GM19463 (cell line): ENCODE measurements at regions not wholly inside any gene's neighbourhood (a gene's known extent, or its start where the extent isn't known, plus 50 kb on each side); places are given as distances from the start of the nearest gene placed in this dataset.
"Not testable (repeated sequence)": the region's sequence is repeated elsewhere in the genome, so short reads cannot be mapped to it uniquely, and the experiment has no call there.

Source experiments
- ATAC-seq: cut with Tn5 transposase; IDR thresholded peaks from one replicate; pipeline ENCODE4 v1.9.1; 2021; ENCODE audit warnings: mild to moderate bottlenecking, moderate library complexity; ENCODE audit not compliant: unreplicated experiment

DNA sequence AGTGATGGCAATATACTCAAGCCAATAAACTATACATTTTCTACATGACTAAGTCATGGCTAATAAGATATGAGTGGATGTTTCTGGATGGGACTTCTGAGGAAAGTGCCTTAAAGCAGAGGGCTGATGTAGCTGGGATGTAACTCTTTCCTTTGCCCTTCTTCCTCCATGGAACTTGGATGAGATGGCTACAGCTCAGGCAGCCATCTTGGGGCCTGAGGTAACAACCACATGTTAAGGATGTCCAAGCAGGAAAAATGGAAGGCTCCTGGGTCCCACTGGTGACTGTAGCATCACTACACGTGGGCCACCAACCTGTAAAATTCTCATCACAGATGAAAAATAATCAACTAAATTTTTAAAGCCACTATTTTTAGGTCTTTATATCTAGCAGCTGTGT lies 54.4 kb upstream of the GRIP1 start:
- no peak for ATAC-seq

- no peak for ATAC-seq
Measured at GRCh38 chr12:66733839-66734238, 55.0 kb upstream of the GRIP1 start.

- no peak for ATAC-seq
Measured at GRCh38 chr12:66735275-66735674, 56.4 kb upstream of the GRIP1 start.

- ATAC-seq: no peak
Measured at GRCh38 chr12:66736931-66737330, 58.1 kb upstream of the GRIP1 start.

DNA sequence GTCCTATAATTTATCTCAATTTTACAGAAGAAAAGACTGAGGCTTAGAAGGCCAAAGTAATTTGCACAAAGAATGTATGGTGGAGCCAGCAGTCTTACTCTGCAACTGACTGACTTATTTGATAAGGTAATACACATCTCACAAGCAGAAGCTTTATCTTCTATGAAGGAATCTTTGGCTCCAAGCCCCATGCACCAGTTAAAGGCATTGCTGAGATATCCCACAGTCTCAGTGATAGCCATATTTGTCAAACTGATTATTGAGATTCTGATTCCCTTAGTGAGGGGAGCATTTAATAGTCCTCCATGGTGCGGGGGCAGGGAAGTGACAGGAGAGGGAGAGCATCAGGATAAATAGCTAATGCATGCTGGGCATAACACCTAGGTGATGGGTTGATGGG lies 60.4 kb upstream of the GRIP1 start:
- ATAC-seq: no peak

DNA sequence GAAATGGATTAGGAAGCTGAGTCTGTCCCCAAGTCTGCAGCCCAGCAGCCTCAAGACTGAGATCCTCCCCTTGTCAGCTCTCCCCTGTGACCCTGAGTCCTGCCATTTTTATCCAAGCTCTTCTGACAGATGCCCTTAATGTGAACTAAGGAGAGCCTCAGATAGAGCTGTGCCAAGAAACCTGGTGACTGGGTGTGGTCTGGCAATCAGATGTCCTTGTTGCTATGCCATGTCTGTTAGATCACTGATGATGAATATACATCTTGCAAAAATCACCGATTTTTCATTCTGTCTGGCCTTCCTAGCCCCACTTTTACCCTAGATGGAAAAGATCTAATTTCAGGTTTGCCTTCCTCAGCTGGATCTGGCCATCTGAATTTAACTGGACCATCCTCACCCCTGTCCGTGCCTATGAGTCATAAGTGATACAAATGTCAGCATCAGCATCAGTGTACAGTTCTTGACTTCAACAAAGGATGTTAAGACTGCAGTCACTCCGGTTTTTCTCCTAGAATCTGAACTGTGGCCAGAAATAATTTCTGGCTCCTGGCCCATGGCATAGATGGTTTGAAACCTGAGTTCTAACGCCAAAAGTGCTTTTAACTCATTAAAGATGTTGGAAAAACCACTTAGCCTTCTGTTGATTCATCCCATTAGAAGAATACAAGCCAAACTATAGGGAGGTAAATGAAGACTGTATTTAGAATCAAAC lies 61.2 kb upstream of the GRIP1 start:
- no peak for ATAC-seq

DNA sequence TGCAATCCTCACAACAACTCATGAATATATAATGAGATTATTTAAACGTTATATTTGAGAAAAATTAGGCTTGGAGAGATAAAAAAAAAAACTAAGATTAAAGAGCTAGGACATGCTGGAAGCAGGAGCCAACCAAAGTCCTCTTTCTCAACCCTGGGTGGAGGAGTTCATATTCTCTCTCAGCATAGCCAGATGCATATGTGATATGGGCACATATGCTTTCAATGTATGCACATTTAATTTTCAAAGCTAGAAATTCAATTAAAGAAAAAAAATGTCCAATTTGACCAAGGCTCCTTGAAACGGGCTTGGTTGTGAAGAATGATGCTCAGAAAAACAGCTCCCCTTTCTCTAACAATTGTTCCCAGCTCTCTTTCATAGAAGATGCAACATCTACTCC lies 61.9 kb upstream of the GRIP1 start:
- ATAC-seq: no peak

DNA sequence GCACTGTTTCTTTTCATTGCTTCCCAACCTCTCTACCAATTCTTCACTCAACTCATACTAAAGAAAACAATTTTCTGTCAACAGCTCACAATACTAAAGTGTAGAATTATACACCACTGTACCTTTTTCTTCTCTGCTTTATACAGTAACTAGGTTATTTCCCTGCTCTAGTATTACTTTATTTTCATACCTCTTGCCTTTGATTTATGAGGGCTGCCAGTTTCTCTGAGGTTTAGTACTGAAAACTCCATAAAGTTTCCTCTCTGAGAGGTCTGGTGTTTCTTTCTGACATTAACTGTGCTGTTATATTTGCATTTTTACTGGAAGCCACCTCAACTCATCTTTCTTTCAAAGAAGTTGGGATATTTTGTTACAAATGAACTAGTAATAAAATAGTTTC lies 63.0 kb upstream of the GRIP1 start:
- no peak for ATAC-seq

DNA sequence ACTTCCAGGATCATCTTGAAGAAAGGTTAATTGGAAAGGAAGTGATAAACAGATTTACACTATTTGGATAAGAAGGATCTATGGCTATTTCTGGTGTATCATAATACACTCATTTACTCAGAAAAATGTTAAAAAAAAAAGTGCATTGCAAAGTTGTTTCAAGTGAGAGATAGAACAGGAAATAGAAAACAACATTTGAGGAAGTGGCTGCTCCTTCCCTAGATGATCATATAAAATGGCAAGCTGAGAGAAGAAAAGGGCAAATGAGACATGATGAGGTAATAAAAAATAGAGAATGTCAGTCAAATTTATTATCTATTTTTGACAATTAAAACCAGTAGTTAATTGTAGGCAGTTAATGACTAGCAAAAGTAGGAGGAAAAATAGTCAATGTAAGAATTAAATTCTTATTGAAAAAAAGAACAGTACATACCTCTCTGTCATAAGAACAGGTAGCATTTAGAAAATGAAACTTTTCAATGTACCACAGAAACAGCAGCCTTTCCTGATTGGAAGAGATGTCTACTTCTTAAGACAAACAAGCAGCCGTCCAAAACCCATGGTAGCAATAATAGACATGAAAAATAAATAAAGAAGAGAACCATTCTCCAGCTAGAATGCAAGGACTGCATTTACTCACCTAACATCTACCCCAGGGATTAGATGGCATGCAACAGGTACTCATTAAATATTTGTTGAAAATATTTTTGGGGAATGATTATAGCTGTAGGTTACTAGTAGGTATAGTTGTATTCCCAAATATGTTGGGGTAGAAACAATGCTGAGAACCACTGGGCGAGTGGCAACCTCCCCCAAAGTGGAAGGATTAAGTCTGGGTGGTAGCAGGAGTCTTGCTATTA lies 63.9 kb upstream of the GRIP1 start:
- ATAC-seq: no peak

DNA sequence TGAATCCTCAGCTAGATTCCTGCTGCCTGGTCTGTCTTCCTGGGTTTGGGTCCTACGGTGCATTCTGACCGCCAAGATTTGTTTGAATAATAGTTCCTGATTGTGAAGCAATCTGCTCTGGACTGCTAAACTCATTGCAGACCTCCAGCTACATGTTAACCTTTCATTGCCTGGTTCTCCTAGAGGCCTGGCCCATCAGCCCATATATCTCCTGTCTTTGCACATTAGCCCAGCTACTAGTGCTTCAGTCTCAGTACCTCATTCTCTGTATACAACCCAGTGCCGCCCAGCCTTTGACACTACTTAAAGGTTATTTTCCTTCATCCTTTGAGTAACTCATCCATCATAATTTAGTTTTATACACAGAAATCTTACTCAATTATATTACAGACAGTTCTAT lies 65.6 kb upstream of the GRIP1 start:
- no peak for ATAC-seq

GRCh38 chr12:66744956-66745383 lies 66.1 kb upstream of the GRIP1 start:
- no peak for ATAC-seq

DNA sequence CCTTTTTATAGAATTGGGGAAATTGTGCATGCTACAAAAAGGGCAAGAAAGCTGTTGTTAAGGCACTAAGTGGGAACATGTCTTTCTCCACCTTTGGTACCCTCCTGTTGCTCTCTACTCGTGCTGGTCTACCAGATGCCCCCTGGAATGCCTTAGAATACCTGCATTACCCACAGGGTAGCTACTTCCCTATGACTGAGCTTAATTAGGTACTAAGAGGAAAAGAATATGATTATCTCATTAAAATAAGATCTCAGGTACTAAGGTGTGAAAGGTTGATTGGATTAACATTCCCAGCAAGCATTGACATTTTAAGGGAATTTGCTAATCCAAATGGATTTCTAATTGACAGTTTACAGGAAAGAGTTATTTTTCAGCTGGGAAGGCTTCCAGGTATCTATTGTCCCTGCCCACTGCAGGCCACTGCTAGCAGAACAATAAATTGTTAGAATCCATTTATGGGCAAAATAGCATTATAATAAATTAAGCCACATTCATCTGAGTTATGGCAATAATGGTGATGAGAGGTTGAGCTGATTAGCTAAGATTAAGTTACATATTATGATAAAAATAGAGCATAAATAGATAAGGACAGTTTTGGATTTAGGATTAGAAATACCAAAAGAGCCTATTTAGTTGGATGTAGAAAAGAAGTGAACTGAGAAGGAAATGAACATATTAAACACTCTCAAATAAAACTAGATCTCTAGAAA lies 67.8 kb upstream of the GRIP1 start:
- ATAC-seq: no peak

DNA sequence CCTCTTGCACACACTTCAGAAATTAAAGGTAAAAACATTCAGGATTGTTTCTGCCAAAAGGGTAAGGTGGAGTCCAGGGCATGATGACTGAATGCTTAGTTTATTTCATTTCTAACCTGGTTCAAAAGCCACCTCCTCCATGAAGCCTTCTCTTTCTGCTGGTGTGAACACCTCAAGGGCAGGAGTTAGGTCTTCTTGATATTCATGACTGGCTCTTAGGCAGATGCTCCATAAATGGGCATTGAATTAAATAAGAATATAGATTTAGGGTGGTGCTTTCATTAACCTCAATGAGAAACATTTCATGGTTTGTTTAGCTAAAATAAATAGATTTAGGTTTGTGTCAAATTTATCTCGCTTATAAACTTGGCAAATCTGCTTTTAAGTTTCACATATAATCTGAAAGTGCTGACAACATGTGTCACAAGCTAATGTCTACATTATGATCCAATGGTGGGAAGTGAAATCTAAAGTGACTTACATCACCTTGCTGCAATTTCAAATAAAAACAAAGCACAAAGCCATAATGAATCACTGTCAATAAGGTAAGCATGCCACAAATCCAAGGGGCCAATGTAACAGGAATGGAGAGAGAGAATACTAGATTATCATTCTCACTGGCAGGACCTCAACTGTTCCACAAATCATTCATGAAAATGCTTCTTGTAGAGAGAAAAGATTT lies 72.7 kb upstream of the GRIP1 start:
- ATAC-seq: no peak

- no peak for ATAC-seq
Measured at GRCh38 chr12:66753810-66754209, 74.9 kb upstream of the GRIP1 start.

DNA sequence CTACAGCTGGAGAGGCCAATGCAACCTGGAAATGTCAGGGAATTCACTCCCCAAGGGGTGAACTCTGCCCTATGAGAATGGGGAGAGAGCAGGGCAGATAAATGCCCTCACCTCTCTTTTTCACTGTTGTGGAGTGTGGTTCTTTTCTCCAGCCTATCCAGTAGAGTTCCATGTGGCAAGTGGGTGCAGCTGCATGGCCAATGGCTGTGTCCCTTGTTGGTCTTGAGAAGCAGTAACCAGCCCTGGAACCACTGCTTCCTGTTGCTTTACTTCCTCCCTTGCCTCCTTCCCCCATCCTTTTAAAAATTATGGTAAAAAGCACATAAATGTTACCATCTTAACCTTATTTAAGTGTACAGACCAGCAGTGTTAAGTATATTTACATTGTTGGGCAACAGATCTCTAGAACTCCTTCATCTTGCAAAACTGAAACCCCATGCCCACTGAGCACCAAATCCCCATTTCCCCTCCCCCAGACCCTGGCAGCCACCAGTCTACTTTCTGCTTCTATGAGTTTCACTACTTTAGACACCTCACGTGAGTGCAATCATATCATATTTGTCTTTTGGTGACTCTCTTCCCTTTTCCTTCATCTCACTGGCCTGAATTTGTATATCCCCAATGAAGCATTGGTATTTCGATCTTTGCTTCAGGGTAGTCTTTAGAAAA lies 77.0 kb upstream of the GRIP1 start:
- ATAC-seq: no peak

- ATAC-seq: no peak
Measured at GRCh38 chr12:66756631-66757030, 77.8 kb upstream of the GRIP1 start.

GRCh38 chr12:66760122-66760521 lies 81.2 kb upstream of the GRIP1 start:
- not testable (repeated sequence) for ATAC-seq

GRCh38 chr12:66763467-66763866 lies 84.6 kb upstream of the GRIP1 start:
- ATAC-seq: no peak

DNA sequence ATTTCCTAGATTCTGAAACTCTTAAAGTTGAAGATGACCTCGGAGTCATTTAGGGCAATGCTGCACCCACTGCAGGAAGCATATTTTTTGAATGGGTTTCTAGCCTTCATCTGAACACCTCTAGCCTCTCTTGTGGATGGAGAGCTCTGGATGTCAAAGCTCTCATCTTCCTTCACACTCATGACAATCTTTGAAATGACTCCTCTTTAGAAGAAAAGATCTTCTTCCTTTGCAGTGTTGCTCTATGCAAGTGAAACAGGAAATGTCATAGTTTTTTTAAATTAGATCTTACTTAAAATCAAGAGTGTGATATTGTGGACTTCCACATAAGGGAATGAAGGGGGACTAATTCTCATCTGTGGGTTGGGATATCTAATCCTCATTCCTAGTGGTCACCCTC lies 86.3 kb upstream of the GRIP1 start:
- no peak for ATAC-seq

GRCh38 chr12:66767536-66767935 lies 88.7 kb upstream of the GRIP1 start:
- no peak for ATAC-seq

DNA sequence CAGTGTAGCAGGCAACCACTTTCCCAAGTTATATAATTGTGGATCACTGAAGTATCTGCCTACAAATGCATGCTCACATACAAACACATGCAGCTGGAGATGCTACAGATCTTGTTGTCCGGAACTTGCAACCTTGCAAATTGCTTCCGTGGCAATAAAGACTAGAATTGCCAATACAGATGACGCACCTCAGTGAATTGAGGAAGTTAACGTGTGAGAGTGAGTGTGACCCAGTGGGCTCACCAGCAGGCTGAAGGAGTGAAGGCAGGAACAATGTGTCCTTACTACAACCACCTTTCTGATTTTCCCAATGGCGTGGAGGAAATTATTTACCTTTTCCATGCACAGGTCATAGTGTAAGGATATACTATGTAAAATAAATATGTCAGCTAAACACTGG lies 89.4 kb upstream of the GRIP1 start:
- no peak for ATAC-seq
